PC-9 (cell line): ENCODE measurements at regions not wholly inside any gene's neighbourhood (a gene's known extent, or its start where the extent isn't known, plus 50 kb on each side); places are given as distances from the start of the nearest gene placed in this dataset.

Experiments
- BruUV-seq: library from RNA; stranded (reverse); fragments of 400-500 nt; replicated peaks from 2 replicates; lab custom pipeline; 2021; lab: Mats Ljungman, UMichigan
- CTCF ChIA-PET: fragments of 300-600 bp; sonication (Branson Sonifier 250); formaldehyde crosslinking; loops from one replicate; lab custom pipeline; 2022; ENCODE audit warnings: antibody characterized with exemption; lab: Charles Lee
- POLR2A ChIA-PET: fragments of 300-600 bp; sonication (Branson Sonifier 250); formaldehyde crosslinking; loops from one replicate; lab custom pipeline; 2022; ENCODE audit warnings: antibody characterized with exemption; ENCODE audit not compliant: unreplicated experiment; lab: Charles Lee
- DNase-seq, 2 experiments: peaks; one replicate each; pipeline versions ENCODE4 v3.0.0 to v3.0.0-alpha.2; 2015 to 2022; ENCODE audit warnings: mixed read lengths in 1 of 2
- H2AFZ ChIP-seq: fragments of 200-600 bp; sonication (generic); 2 replicates; pipeline ENCODE4 v1.8.1; 2017; ENCODE audit warnings: antibody characterized with exemption
- H3F3A ChIP-seq: fragments of 200-600 bp; sonication (generic); 2 replicates; pipeline ENCODE4 v1.8.1; 2017; ENCODE audit warnings: antibody characterized with exemption, mild to moderate bottlenecking, low read depth; ENCODE audit not compliant: insufficient read depth
- H3K27ac ChIP-seq: fragments of 200-600 bp; sonication (generic); 2 replicates; pipeline ENCODE4 v1.6.1; 2016; ENCODE audit warnings: mixed run types
- H3K27me3 ChIP-seq: fragments of 200-600 bp; sonication (generic); 2 replicates; pipeline ENCODE4 v1.6.1; 2016; ENCODE audit warnings: low read depth, mixed run types; ENCODE audit not compliant: insufficient read depth
- H3K36me3 ChIP-seq: fragments of 200-600 bp; sonication (generic); 2 replicates; pipeline ENCODE4 v1.6.1; 2016; ENCODE audit warnings: low read depth, mixed run types
- H3K4me1 ChIP-seq: fragments of 200-600 bp; sonication (generic); replicated peaks from 2 replicates; pipeline ENCODE4 v1.6.1; 2016; ENCODE audit warnings: mixed run types; ENCODE audit not compliant: insufficient read depth
- H3K4me2 ChIP-seq: fragments of 200-600 bp; sonication (generic); 2 replicates; pipeline ENCODE4 v1.6.1; 2017; ENCODE audit warnings: mixed run types
- H3K4me3 ChIP-seq: fragments of 200-600 bp; sonication (generic); 2 replicates; pipeline ENCODE4 v1.6.1; 2016; ENCODE audit warnings: mixed run types
- H3K79me2 ChIP-seq: fragments of 200-600 bp; sonication (generic); 2 replicates; pipeline ENCODE4 v1.6.1; 2017; ENCODE audit warnings: low read depth, mixed run types
- H3K9me2 ChIP-seq: fragments of 200-600 bp; sonication (generic); 2 replicates; pipeline ENCODE4 v1.8.1; 2017; ENCODE audit warnings: mild to moderate bottlenecking; ENCODE audit not compliant: insufficient read depth
- H3K9me3 ChIP-seq: fragments of 200-600 bp; sonication (generic); 2 replicates; pipeline ENCODE4 v1.8.1; 2016; ENCODE audit warnings: low read depth; ENCODE audit not compliant: insufficient read depth
- H4K20me1 ChIP-seq: fragments of 200-600 bp; sonication (generic); 2 replicates; pipeline ENCODE4 v1.8.1; 2017; ENCODE audit not compliant: insufficient read depth
- CTCF ChIP-seq: fragments of 200-600 bp; sonication (generic); conservative IDR thresholded peaks from 2 replicates; pipeline ENCODE4 v1.6.1; 2017; ENCODE audit warnings: mixed run types, antibody characterized with exemption, mild to moderate bottlenecking, moderate library complexity
- EZH2 ChIP-seq: fragments of 200-600 bp; sonication (generic); IDR thresholded peaks from 2 replicates; pipeline ENCODE4 v1.8.0; 2017; ENCODE audit warnings: antibody characterized with exemption, low read depth
- intact Hi-C: fragments of 100-400 bp; cut with micrococcal nuclease; formaldehyde crosslinking; loops from one replicate; pipeline ENCODE4 v1.10.0; 2022; ENCODE audit not compliant: unreplicated experiment

- BruUV-seq = no TSS peak
- Histone ChIP-seq H2AFZ (no peak overlapping the region; the same call in 1 of the 2 replicates), H3F3A (no peaks in the 10 kb centered on the region), H3K79me2 (no peaks in the 10 kb centered on the region), H3K9me2 (no peaks in the 10 kb centered on the region), H3K4me1 (no peaks in the 10 kb centered on the region), H3K9me3 (no peaks in the 10 kb centered on the region), H3K36me3 (no peaks in the 10 kb centered on the region), H3K4me3 (no peak overlapping the region), H3K27ac (no peak overlapping the region), H4K20me1 (no peaks in the 10 kb centered on the region), H3K4me2 (no peak overlapping the region), H3K27me3 (no peaks in the 10 kb centered on the region)
- ChIA-PET CTCF (no interaction called here), POLR2A (no interaction called here)
- TF ChIP-seq CTCF (no peak), EZH2 (no peak)
- intact Hi-C loops = no loop called here
- DNase-seq = no peak
Measured at GRCh38 chr4:177796841-177797240, 354.6 kb upstream of the AGA start.

GRCh38 chr4:177798161-177798560 lies 355.9 kb upstream of the AGA start:
- intact Hi-C loops = no loop called here
- H3K9me2 ChIP-seq = no peaks in the 10 kb centered on the region
- no peak overlapping the region for H3K4me3 ChIP-seq
- POLR2A ChIA-PET = no interaction called here
- H3K4me2 ChIP-seq = no peak overlapping the region
- H4K20me1 ChIP-seq = no peaks in the 10 kb centered on the region
- no peak overlapping the region for H2AFZ ChIP-seq
- no peak for DNase-seq
- no peaks in the 10 kb centered on the region for H3K36me3 ChIP-seq
- TF ChIP-seq CTCF (no peak), EZH2 (no peak)
- H3K79me2 ChIP-seq = no peaks in the 10 kb centered on the region
- H3K27me3 ChIP-seq = no peaks in the 10 kb centered on the region
- H3K9me3 ChIP-seq = no peaks in the 10 kb centered on the region
- BruUV-seq = no TSS peak
- no peaks in the 10 kb centered on the region for H3F3A ChIP-seq
- CTCF ChIA-PET = no interaction called here
- H3K4me1 ChIP-seq = no peaks in the 10 kb centered on the region
- H3K27ac ChIP-seq = no peak overlapping the region

DNA sequence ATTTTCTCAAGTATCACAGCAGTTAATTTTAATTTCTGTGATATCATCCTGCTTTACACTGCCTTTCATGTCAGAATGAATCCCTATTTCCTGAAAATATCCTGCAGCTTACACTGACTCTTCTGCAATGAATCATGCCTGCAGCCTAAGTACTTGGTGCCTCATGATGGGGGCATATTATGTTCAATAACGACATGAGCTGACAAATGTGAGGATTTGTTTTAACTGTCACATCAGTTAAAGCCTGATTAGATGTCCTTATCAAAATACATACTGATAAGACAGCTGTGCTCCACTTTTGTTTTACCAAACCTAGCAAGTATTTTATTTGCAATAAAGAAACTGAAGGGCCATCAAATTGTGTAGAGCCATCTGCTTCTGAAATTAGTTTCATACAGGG lies 359.9 kb upstream of the AGA start:
- H3K27ac ChIP-seq = no peak overlapping the region
- no peak overlapping the region for H3K4me2 ChIP-seq
- no peaks in the 10 kb centered on the region for H3K79me2 ChIP-seq
- H2AFZ ChIP-seq = no peak overlapping the region
- POLR2A ChIA-PET = no interaction called here
- no peaks in the 10 kb centered on the region for H3K9me2 ChIP-seq
- TF ChIP-seq EZH2 (no peak), CTCF (no peak)
- BruUV-seq = no TSS peak
- no peaks in the 10 kb centered on the region for H3K27me3 ChIP-seq
- no peaks in the 10 kb centered on the region for H3K4me1 ChIP-seq
- intact Hi-C loops = no loop called here
- H4K20me1 ChIP-seq = no peaks in the 10 kb centered on the region
- no peaks in the 10 kb centered on the region for H3K36me3 ChIP-seq
- CTCF ChIA-PET = no interaction called here
- no peak for DNase-seq
- no peaks in the 10 kb centered on the region for H3K9me3 ChIP-seq
- H3F3A ChIP-seq = no peaks in the 10 kb centered on the region
- H3K4me3 ChIP-seq = no peak overlapping the region
